HEK293 (cell line): ENCODE measurements at regions not wholly inside any gene's neighbourhood (a gene's known extent, or its start where the extent isn't known, plus 50 kb on each side); places are given as distances from the start of the nearest gene placed in this dataset.

Experiments used
- CTCF ChIA-PET: fragments of 350-600 bp; formaldehyde crosslinking; extraction: SDS; loops from one replicate; lab custom pipeline; 2021; ENCODE audit warnings: antibody characterized with exemption; lab: Yijun Ruan, JAX
- POLR2A ChIA-PET: fragments of 300-600 bp; formaldehyde crosslinking; extraction: SDS; loops from one replicate; lab custom pipeline; 2020; ENCODE audit warnings: antibody characterized with exemption, inconsistent platforms; lab: Yijun Ruan, JAX
- H3K27ac ChIP-seq: fragments of 200-500 bp; sonication (Bioruptor generic); 2 replicates; pipeline ENCODE4 v1.5.1; 2014; ENCODE audit warnings: low read depth, low read length, control low read depth, inconsistent platforms; ENCODE audit errors: extremely low read depth
- H3K36me3 ChIP-seq, 2 experiments: fragments of 200-500 bp in 1 of 2; sonication (Bioruptor generic) in 1 of 2; 1 replicate in 1 of 2; 2 replicates in 1 of 2; pipeline ENCODE4 v1.5.1; 2014 to 2017; ENCODE audit warnings: inconsistent platforms in 2 of 2, low read length in 2 of 2; ENCODE audit not compliant: control insufficient read depth in 2 of 2, insufficient read depth in 1 of 2
- H3K4me1 ChIP-seq: fragments of 200-500 bp; sonication (Bioruptor generic); 2 replicates; pipeline ENCODE4 v1.5.1; 2014; ENCODE audit warnings: mild to moderate bottlenecking, low read length, inconsistent platforms; ENCODE audit not compliant: control insufficient read depth, insufficient read depth
- H3K4me3 ChIP-seq: 2 replicates; pipeline ENCODE4 v1.5.1; 2011; ENCODE audit warnings: low read depth, mild to moderate bottlenecking, control low read depth, low read length, moderate library complexity
- H3K9me3 ChIP-seq: fragments of 200-500 bp; sonication (Bioruptor generic); 2 replicates; pipeline ENCODE4 v1.5.1; 2014; ENCODE audit warnings: low read depth, low read length, inconsistent platforms; ENCODE audit not compliant: control insufficient read depth, insufficient read depth
- EGR2 ChIP-seq: fragments of 450-650 bp; formaldehyde crosslinking; IDR thresholded peaks from 2 replicates; pipeline ENCODE4 v1.5.1; 2016; ENCODE audit warnings: low read depth, missing biosample characterization, missing genetic modification characterization
- FEZF1 ChIP-seq: fragments of 450-650 bp; formaldehyde crosslinking; IDR thresholded peaks from 2 replicates; pipeline ENCODE4 v1.5.1; 2016; ENCODE audit warnings: missing biosample characterization, missing genetic modification characterization
- GLI2 ChIP-seq: fragments of 450-650 bp; formaldehyde crosslinking; IDR thresholded peaks from 2 replicates; pipeline ENCODE4; 2017; ENCODE audit warnings: missing biosample characterization, missing genetic modification characterization, low read depth, borderline replicate concordance
- HOXC10 ChIP-seq: sonication (generic); formaldehyde crosslinking; IDR thresholded peaks from 2 replicates; pipeline ENCODE4 v1.8.1; 2023; ENCODE audit warnings: mild to moderate bottlenecking, missing genetic modification reagents
- KLF16 ChIP-seq: fragments of 450-650 bp; formaldehyde crosslinking; IDR thresholded peaks from 2 replicates; pipeline ENCODE4 v1.5.1; 2017; ENCODE audit warnings: missing biosample characterization, missing genetic modification characterization
- REPIN1 ChIP-seq: fragments of 450-650 bp; formaldehyde crosslinking; IDR thresholded peaks from 2 replicates; pipeline ENCODE4 v1.5.1; 2017; ENCODE audit warnings: missing biosample characterization, missing genetic modification characterization, low read depth
- SCRT2 ChIP-seq: fragments of 450-650 bp; formaldehyde crosslinking; IDR thresholded peaks from 2 replicates; pipeline ENCODE4 v1.5.1; 2016; ENCODE audit warnings: missing biosample characterization, missing genetic modification characterization
- SETDB1 ChIP-seq: IDR thresholded peaks from one replicate; pipeline ENCODE4 v1.6.1; 2017; ENCODE audit warnings: mild to moderate bottlenecking, low read length, moderate library complexity, mixed read lengths; ENCODE audit not compliant: insufficient read length
- ZFP3 ChIP-seq: fragments of 450-650 bp; formaldehyde crosslinking; IDR thresholded peaks from 2 replicates; pipeline ENCODE4 v1.5.1; 2016; ENCODE audit warnings: low read depth, missing biosample characterization, missing genetic modification characterization
- ZFP69B ChIP-seq: fragments of 450-650 bp; formaldehyde crosslinking; IDR thresholded peaks from 2 replicates; pipeline ENCODE4 v1.5.1; 2016; ENCODE audit warnings: missing biosample characterization, missing genetic modification characterization
- ZNF10 ChIP-seq: fragments of 450-650 bp; formaldehyde crosslinking; IDR thresholded peaks from 2 replicates; pipeline ENCODE4 v1.5.1; 2017; ENCODE audit warnings: missing biosample characterization, missing genetic modification characterization
- ZNF174 ChIP-seq: fragments of 450-650 bp; formaldehyde crosslinking; IDR thresholded peaks from 2 replicates; pipeline ENCODE4 v1.5.0; 2017; ENCODE audit warnings: missing biosample characterization, mild to moderate bottlenecking, missing genetic modification characterization
- ZNF19 ChIP-seq: fragments of 450-650 bp; formaldehyde crosslinking; IDR thresholded peaks from 2 replicates; pipeline ENCODE4; 2016; ENCODE audit warnings: missing biosample characterization, missing genetic modification characterization, low read depth
- ZNF239 ChIP-seq: fragments of 450-650 bp; formaldehyde crosslinking; IDR thresholded peaks from 2 replicates; pipeline ENCODE4 v1.5.1; 2016; ENCODE audit warnings: missing biosample characterization, missing genetic modification characterization
- ZNF404 ChIP-seq: fragments of 450-650 bp; formaldehyde crosslinking; IDR thresholded peaks from 2 replicates; pipeline ENCODE4 v1.5.1; 2017; ENCODE audit warnings: missing biosample characterization, missing genetic modification characterization
- ZNF423 ChIP-seq: fragments of 450-650 bp; formaldehyde crosslinking; IDR thresholded peaks from 2 replicates; pipeline ENCODE4 v1.5.1; 2016; ENCODE audit warnings: missing biosample characterization, missing genetic modification characterization
- ZNF521 ChIP-seq: fragments of 450-650 bp; formaldehyde crosslinking; IDR thresholded peaks from 2 replicates; pipeline ENCODE4 v1.5.1; 2017; ENCODE audit warnings: missing biosample characterization, mild to moderate bottlenecking, missing genetic modification characterization
- ZNF596 ChIP-seq: fragments of 450-650 bp; IDR thresholded peaks from 2 replicates; pipeline ENCODE4 v1.5.0; 2018; ENCODE audit warnings: missing biosample characterization, mild to moderate bottlenecking, missing genetic modification characterization, moderate library complexity
- ZNF629 ChIP-seq: fragments of 450-650 bp; formaldehyde crosslinking; IDR thresholded peaks from 2 replicates; pipeline ENCODE4 v1.5.1; 2017; ENCODE audit warnings: missing biosample characterization, missing genetic modification characterization
- ZNF660 ChIP-seq: fragments of 450-650 bp; IDR thresholded peaks from 2 replicates; pipeline ENCODE4 v1.5.1; 2018; ENCODE audit warnings: missing biosample characterization, mild to moderate bottlenecking, missing genetic modification characterization
- ZNF785 ChIP-seq: fragments of 450-650 bp; formaldehyde crosslinking; IDR thresholded peaks from 2 replicates; pipeline ENCODE4 v1.5.1; 2016; ENCODE audit warnings: missing biosample characterization, missing genetic modification characterization
- ZSCAN30 ChIP-seq: fragments of 450-650 bp; IDR thresholded peaks from 2 replicates; pipeline ENCODE4 v1.5.1; 2018; ENCODE audit warnings: missing biosample characterization, mild to moderate bottlenecking, missing genetic modification characterization, moderate library complexity
- ZXDB ChIP-seq: fragments of 450-650 bp; formaldehyde crosslinking; IDR thresholded peaks from 2 replicates; pipeline ENCODE4 v1.5.1; 2016; ENCODE audit warnings: missing biosample characterization, missing genetic modification characterization
- TF ChIP-seq, protein P1 (sequence below): fragments of 450-650 bp; formaldehyde crosslinking; IDR thresholded peaks from 2 replicates; pipeline ENCODE4 v1.5.1; 2016; ENCODE audit warnings: missing biosample characterization, missing genetic modification characterization
- TF ChIP-seq, protein P2 (sequence below): fragments of 450-650 bp; formaldehyde crosslinking; IDR thresholded peaks from 2 replicates; pipeline ENCODE4 v1.5.1; 2017; ENCODE audit warnings: missing biosample characterization, missing genetic modification characterization
- TF ChIP-seq, protein P3 (sequence below): fragments of 450-650 bp; formaldehyde crosslinking; IDR thresholded peaks from 2 replicates; pipeline ENCODE4 v1.5.1; 2016; ENCODE audit warnings: missing biosample characterization, missing genetic modification characterization
- TF ChIP-seq, protein P4 (sequence below): fragments of 450-650 bp; formaldehyde crosslinking; IDR thresholded peaks from 2 replicates; pipeline ENCODE4 v1.5.1; 2016; ENCODE audit warnings: missing biosample characterization, missing genetic modification characterization
- TF ChIP-seq, protein P5 (sequence below): fragments of 450-650 bp; IDR thresholded peaks from 2 replicates; pipeline ENCODE4 v1.5.1; 2018; ENCODE audit warnings: missing biosample characterization, mild to moderate bottlenecking, missing genetic modification characterization
- TF ChIP-seq, protein P6 (sequence below): fragments of 450-650 bp; formaldehyde crosslinking; IDR thresholded peaks from 2 replicates; pipeline ENCODE4; 2016; ENCODE audit warnings: missing biosample characterization, missing genetic modification characterization

DNA sequence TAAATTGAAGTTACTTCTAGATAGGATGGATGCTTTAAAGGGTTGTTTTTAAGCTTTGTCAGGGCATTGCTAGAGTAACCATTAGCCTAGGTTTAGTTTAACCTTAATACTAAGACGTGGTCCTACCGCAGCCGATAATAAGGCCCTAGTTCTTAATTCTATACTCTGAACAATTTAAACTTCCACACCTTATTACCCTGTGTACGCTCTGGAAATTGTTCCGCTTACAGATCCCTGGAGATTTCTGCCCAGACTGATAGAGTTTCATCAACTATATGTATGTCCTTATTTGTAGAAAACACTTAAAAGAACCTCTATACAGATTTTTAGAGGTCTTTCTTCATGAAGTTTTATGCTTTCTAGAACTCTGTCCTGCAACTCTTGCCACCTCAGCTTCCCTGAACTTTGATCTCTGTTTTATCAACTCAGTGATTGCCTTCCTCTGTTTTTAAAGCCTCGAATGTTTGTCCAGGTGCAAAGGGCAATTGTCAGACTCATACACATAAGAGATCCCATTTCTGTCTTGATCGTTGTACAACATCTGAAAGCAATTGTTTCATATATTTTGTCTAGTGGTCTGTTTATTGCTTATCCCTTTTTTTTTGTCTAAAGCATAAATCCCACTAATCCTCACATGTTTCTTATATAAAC, 71.1 kb upstream of the VCX start:
- TF ChIP-seq ZSCAN30 (tag by site-specific recombination) (no peak), GLI2 (no peak)
- Histone ChIP-seq H3K4me1 (no peaks in the 10 kb centered on the region), H3K36me3 (no peaks in the 10 kb centered on the region), H3K27ac (no peak overlapping the region), H3K4me3 (no peak overlapping the region), H3K9me3 (no peaks in the 10 kb centered on the region)
- ChIA-PET POLR2A (no interaction called here), CTCF (no interaction called here)

DNA sequence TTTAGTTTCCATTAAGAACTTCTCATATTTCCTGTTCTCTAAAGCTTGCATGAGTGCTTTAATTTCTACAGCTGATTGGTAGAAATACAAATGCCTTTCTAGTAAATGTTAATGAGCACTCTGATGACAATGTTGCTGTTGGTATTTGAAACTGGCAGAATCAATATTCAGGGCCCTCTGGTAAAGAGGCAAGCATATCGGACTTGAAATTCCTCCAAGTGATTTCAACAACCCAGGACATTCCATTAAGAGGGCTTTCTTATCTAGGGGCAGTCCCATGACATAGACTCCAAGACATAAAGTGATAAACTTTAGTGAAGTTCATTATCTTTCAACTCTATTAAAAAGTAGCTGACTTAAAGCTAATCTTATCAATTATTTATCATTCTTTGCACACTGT, 83.1 kb upstream of the VCX start:
- ChIA-PET CTCF (no interaction called here), POLR2A (no interaction called here)

DNA sequence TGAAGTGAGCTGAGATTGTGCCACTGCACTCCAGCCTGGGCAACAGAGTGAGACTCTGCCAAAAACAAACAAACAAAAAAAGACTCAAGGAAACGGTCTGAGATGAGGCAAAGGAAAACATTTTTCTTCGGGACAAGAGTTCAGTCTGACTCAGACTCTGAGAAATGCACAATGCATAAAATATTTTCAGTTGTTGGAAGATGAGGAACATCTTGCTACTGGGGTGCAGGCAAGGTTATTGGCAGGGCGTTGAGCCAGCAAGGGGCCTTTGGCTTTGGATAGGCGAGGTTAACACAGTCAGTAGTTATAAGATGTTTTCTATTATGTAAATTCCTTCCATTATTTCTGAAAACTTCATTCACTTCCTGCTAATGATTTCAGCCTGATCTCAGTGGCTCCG, 96.1 kb upstream of the VCX start:
- TF ChIP-seq, protein P1, sequence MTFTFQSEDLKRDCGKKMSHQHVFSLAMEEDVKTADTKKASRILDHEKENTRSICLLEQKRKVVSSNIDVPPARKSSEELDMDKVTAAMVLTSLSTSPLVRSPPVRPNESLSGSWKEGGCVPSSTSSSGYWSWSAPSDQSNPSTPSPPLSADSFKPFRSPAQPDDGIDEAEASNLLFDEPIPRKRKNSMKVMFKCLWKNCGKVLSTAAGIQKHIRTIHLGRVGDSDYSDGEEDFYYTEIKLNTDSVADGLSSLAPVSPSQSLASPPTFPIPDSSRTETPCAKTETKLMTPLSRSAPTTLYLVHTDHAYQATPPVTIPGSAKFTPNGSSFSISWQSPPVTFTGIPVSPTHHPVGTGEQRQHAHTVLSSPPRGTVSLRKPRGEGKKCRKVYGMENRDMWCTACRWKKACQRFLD (tag by site-specific recombination): no peak
- no peak for TF ChIP-seq SETDB1
- TF ChIP-seq KLF16: no peak
- no peak for TF ChIP-seq ZNF660 (tag by site-specific recombination)
- TF ChIP-seq, protein P2, sequence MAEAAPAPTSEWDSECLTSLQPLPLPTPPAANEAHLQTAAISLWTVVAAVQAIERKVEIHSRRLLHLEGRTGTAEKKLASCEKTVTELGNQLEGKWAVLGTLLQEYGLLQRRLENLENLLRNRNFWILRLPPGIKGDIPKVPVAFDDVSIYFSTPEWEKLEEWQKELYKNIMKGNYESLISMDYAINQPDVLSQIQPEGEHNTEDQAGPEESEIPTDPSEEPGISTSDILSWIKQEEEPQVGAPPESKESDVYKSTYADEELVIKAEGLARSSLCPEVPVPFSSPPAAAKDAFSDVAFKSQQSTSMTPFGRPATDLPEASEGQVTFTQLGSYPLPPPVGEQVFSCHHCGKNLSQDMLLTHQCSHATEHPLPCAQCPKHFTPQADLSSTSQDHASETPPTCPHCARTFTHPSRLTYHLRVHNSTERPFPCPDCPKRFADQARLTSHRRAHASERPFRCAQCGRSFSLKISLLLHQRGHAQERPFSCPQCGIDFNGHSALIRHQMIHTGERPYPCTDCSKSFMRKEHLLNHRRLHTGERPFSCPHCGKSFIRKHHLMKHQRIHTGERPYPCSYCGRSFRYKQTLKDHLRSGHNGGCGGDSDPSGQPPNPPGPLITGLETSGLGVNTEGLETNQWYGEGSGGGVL (tag by site-specific recombination): no peak
- TF ChIP-seq, protein P3, sequence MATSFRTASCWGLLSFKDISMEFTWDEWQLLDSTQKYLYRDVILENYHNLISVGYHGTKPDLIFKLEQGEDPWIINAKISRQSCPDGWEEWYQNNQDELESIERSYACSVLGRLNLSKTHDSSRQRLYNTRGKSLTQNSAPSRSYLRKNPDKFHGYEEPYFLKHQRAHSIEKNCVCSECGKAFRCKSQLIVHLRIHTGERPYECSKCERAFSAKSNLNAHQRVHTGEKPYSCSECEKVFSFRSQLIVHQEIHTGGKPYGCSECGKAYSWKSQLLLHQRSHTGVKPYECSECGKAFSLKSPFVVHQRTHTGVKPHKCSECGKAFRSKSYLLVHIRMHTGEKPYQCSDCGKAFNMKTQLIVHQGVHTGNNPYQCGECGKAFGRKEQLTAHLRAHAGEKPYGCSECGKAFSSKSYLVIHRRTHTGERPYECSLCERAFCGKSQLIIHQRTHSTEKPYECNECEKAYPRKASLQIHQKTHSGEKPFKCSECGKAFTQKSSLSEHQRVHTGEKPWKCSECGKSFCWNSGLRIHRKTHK (tag by site-specific recombination): no peak
- TF ChIP-seq, protein P4, sequence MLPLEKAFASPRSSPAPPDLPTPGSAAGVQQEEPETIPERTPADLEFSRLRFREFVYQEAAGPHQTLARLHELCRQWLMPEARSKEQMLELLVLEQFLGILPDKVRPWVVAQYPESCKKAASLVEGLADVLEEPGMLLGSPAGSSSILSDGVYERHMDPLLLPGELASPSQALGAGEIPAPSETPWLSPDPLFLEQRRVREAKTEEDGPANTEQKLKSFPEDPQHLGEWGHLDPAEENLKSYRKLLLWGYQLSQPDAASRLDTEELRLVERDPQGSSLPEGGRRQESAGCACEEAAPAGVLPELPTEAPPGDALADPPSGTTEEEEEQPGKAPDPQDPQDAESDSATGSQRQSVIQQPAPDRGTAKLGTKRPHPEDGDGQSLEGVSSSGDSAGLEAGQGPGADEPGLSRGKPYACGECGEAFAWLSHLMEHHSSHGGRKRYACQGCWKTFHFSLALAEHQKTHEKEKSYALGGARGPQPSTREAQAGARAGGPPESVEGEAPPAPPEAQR (tag by site-specific recombination): no peak
- no peak for TF ChIP-seq ZNF785
- no peak for TF ChIP-seq ZNF629
- no peak for TF ChIP-seq ZXDB (tag by site-specific recombination)
- TF ChIP-seq ZNF10 (tag by site-specific recombination): no peak
- TF ChIP-seq ZNF423 (tag by site-specific recombination): no peak
- TF ChIP-seq ZNF239 (tag by site-specific recombination): no peak
- TF ChIP-seq HOXC10: no peak
- TF ChIP-seq, protein P5, sequence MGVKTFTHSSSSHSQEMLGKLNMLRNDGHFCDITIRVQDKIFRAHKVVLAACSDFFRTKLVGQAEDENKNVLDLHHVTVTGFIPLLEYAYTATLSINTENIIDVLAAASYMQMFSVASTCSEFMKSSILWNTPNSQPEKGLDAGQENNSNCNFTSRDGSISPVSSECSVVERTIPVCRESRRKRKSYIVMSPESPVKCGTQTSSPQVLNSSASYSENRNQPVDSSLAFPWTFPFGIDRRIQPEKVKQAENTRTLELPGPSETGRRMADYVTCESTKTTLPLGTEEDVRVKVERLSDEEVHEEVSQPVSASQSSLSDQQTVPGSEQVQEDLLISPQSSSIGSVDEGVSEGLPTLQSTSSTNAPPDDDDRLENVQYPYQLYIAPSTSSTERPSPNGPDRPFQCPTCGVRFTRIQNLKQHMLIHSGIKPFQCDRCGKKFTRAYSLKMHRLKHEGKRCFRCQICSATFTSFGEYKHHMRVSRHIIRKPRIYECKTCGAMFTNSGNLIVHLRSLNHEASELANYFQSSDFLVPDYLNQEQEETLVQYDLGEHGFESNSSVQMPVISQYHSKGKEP (tag by site-specific recombination): no peak
- no peak for TF ChIP-seq FEZF1 (tag by site-specific recombination)
- TF ChIP-seq ZNF404 (tag by site-specific recombination): no peak
- ChIA-PET CTCF (no interaction called here), POLR2A (no interaction called here)
- no peak overlapping the region for H3K4me3 ChIP-seq
- no peak overlapping the region for H3K27ac ChIP-seq
- H3K36me3 ChIP-seq: no peaks in the 10 kb centered on the region
- no peaks in the 10 kb centered on the region for H3K9me3 ChIP-seq
- H3K4me1 ChIP-seq: no peaks in the 10 kb centered on the region

More for the DNA sequence above, 83.1 kb upstream of the VCX start:
- H3K4me1 ChIP-seq: no peaks in the 10 kb centered on the region
- no peaks in the 10 kb centered on the region for H3K9me3 ChIP-seq
- H3K36me3 ChIP-seq: no peaks in the 10 kb centered on the region
- no peak overlapping the region for H3K4me3 ChIP-seq
- no peak for TF ChIP-seq ZNF174 (tag by site-specific recombination)
- no peak for TF ChIP-seq ZNF521 (tag by site-specific recombination)
- no peak for TF ChIP-seq REPIN1 (tag by site-specific recombination)
- no peak for TF ChIP-seq SCRT2 (tag by site-specific recombination)
- no peak for TF ChIP-seq KLF16
- TF ChIP-seq ZFP3: no peak
- TF ChIP-seq EGR2 (tag by site-specific recombination): no peak
- TF ChIP-seq ZFP69B (tag by site-specific recombination): no peak
- no peak for TF ChIP-seq ZNF19 (tag by site-specific recombination)
- no peak for TF ChIP-seq ZNF596
- TF ChIP-seq, protein P6, sequence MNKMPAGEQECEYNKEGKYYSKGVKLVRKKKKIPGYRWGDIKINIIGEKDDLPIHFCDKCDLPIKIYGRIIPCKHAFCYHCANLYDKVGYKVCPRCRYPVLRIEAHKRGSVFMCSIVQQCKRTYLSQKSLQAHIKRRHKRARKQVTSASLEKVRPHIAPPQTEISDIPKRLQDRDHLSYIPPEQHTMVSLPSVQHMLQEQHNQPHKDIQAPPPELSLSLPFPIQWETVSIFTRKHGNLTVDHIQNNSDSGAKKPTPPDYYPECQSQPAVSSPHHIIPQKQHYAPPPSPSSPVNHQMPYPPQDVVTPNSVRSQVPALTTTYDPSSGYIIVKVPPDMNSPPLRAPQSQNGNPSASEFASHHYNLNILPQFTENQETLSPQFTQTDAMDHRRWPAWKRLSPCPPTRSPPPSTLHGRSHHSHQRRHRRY (tag by site-specific recombination): no peak
- H3K27ac ChIP-seq: no peak overlapping the region
